ENCODE measurements at regions not wholly inside any gene's neighbourhood (a gene's known extent, or its start where the extent isn't known, plus 50 kb on each side); places are given as distances from the start of the nearest gene placed in this dataset.

GRCh38 chr5:91722736-91723467, 339.8 kb upstream of the ARRDC3 start:
- no peak for DNase-seq (ENCODE audit: low read depth in 2 of 2)

GRCh38 chr5:91712718-91713117, 329.6 kb upstream of the ARRDC3 start:
- DNase-seq (ENCODE audit: low read depth in 2 of 2) = no peak

DNA sequence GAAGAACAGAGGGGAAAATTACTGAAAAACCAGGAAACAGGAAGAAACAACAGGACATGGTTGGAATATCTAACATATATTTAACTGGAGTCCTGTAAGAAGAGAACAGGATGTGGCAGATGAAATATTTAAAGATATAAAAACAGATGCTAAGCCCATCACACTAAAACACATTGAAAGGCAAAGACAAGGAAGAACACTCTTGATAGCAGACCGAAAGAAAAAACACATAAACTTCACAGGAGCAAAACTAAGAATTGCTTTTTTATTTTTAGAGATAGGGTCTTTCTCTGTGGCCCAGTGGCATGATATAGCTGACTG, 324.4 kb upstream of the ARRDC3 start:
- DNase-seq (ENCODE audit: low read depth in 2 of 2) = no peak

DNA sequence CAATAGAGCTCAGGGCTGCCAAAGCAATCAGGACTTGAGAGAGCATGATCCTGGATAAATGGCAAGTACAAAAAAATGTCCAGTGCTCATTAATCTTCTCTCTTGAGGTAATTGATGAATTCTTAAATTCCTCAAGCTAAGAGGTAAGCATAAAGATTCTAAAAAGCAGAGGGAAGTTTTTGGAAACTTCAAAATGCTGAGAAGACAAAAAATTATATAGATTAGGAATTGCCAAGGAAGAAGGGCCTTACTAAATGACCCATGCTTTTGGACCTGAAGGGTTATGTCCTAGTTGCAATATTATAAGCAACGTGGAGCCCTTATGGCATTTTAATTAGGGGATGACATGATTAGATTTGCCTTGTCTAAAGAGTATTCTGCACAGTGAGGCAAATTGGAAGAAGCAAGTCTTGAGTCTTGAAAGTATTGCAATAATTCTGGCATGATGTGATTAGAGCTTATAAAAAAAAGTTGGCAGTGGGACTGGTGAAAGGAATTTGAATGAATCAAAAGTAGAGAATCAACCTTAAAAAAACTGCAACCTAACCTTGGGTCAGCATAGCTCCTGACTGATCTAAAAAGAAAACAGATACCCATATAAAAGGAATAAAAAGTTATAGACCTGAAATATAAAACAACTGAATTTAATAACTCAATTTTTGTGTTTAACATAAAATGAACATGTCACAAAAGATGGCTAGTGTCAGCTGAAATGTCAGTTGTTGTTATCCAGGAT, 323.8 kb upstream of the ARRDC3 start:
- no peak for DNase-seq (ENCODE audit: low read depth in 2 of 2)

- DNase-seq (ENCODE audit: low read depth in 2 of 2) = no peak
Measured at GRCh38 chr5:91703128-91703527, 320.0 kb upstream of the ARRDC3 start.

GRCh38 chr5:91699429-91699828, 316.3 kb upstream of the ARRDC3 start:
- DNase-seq (ENCODE audit: low read depth in 2 of 2) = no peak

- DNase-seq (ENCODE audit: low read depth in 2 of 2) = no peak
Measured at GRCh38 chr5:91691592-91691991, 308.5 kb upstream of the ARRDC3 start.

GRCh38 chr5:91690921-91691320, 307.8 kb upstream of the ARRDC3 start:
- DNase-seq (ENCODE audit: low read depth in 2 of 2) = no peak

DNA sequence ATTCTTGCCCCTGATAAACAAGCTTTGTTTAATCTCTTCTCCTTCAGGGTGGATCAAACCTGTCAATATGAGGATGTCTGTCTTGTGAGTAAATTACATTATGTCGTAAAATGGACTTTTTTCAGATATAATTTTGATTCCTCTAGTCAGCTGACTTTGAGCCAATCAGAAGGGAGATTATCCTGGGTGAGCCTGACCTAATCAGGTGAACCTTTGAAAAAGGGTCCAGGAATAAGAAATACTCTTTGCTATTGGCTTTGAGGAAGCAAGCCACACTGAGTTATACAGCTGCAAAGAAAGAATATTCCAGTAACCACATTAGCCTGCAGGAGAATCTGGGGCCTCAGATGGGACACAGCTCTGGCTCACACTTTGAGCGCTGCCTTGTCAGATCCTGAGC, 304.3 kb upstream of the ARRDC3 start:
- DNase-seq (ENCODE audit: low read depth in 2 of 2) = no peak

- DNase-seq (ENCODE audit: low read depth in 2 of 2) = no peak
Measured at GRCh38 chr5:91684625-91685024, 301.5 kb upstream of the ARRDC3 start.

GRCh38 chr5:91670563-91670962, 287.4 kb upstream of the ARRDC3 start:
- DNase-seq (ENCODE audit: low read depth in 2 of 2) = no peak

GRCh38 chr5:91670122-91670521, 287.0 kb upstream of the ARRDC3 start:
- DNase-seq (ENCODE audit: low read depth in 2 of 2) = no peak

GRCh38 chr5:91668261-91668660, 285.1 kb upstream of the ARRDC3 start:
- DNase-seq (ENCODE audit: low read depth in 2 of 2) = no peak

- DNase-seq (ENCODE audit: low read depth in 2 of 2) = no peak
Measured at GRCh38 chr5:91652678-91653077, 269.6 kb upstream of the ARRDC3 start.

GRCh38 chr5:91651704-91652103, 268.6 kb upstream of the ARRDC3 start:
- no peak for DNase-seq (ENCODE audit: low read depth in 2 of 2)

GRCh38 chr5:91645347-91645746, 262.2 kb upstream of the ARRDC3 start:
- no peak for DNase-seq (ENCODE audit: low read depth in 2 of 2)

GRCh38 chr5:91643797-91644196, 260.7 kb upstream of the ARRDC3 start:
- no peak for DNase-seq (ENCODE audit: low read depth in 2 of 2)

- DNase-seq (ENCODE audit: low read depth in 2 of 2) = no peak
Measured at GRCh38 chr5:91642581-91642980, 259.5 kb upstream of the ARRDC3 start.

- peak; percentile 9 to 16 for DNase-seq (ENCODE audit: low read depth in 2 of 2)
Measured at GRCh38 chr5:91641730-91642350, 258.7 kb upstream of the ARRDC3 start.

DNA sequence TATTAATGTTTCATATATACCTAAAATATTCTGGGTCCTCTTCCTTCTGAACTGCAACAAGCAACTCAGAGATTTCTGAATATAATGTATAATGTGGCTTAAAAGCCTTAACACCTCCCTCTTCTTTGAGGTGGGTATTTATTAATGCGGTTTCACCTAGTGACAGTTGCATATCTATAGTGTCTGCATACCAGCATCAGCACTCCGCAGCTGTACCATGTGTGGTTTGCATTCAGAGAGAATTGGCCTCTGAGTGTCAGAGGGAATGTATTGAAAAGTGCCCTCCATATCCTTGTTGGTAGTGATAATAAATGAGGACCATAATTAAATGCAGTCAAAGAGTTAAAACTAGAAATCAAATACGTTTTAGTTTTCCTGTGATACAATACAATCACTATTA, 256.6 kb upstream of the ARRDC3 start:
- DNase-seq (ENCODE audit: low read depth in 2 of 2) = no peak

DNA sequence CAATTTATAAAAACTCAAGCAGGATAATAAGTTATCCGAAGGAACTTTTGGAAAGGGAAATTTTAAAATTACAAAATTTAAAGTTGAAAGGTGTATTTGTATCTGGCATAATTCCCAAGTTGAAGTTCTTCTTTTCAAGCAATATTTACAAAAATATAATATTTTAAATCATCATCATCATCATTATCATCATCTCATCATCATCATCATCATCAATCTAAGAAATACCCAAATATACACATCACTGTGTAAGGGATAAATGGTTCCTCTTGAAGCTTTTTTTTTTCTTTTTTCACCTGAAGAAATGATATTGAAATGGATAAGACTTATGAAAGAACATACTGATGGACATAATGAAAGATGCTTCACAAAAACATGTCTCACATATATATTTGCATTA, 254.9 kb upstream of the ARRDC3 start:
- DNase-seq (ENCODE audit: low read depth in 2 of 2) = no peak

DNA sequence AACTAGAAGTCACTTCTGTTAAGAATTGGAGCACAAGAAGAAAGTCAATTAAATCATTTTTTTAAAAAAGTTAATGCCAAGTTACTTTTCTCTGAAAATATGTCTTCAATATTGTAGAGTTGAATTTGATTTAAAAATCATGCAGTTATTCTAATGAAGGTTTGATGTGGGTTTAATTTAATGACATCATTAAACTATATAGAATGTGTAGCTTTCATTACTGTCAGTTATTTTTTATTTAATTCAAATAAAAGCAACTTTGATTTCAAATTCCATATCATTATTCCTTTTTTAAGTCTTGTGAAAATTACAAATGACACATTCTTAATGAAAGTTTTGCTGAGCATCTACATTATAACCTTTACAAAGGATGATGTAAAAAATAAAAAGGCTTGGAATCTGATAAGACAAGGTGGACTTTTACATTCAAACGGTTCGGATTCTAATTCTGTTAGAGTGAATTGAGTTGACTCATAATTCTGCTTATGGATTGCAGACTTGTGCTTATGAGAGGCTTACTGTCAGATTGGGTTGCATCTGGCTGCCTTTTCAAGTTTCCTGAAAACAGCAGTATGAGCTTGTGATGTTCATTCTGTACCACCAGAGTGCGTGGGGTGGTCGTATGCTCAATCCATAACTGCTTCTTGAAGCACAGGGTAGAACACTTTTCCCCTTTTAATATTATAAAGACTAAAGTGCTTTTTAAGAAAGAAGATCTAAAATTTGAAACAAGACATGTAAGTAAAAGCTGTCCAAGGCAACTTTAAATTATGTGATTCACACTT, 253.0 kb upstream of the ARRDC3 start:
- no peak for DNase-seq (ENCODE audit: low read depth in 2 of 2)

Data from fibroblast of skin of left biceps (primary cell).